ENCODE measurements at regions not wholly inside any gene's neighbourhood (a gene's known extent, or its start where the extent isn't known, plus 50 kb on each side); places are given as distances from the start of the nearest gene placed in this dataset.

- TF ChIP-seq Cebpa-rat (IDR thresholded peaks at IDR 0.05) = no peak
- no peaks in the 10 kb centered on the region for H3K27me3 ChIP-seq
- H3K36me3 ChIP-seq = no peaks in the 10 kb centered on the region
- H4K20me1 ChIP-seq = no peaks in the 10 kb centered on the region
- no peak overlapping the region for H3K9ac ChIP-seq
- no peak overlapping the region for H3K27ac ChIP-seq
- H3K4me2 ChIP-seq = no peak overlapping the region
- H3K4me1 ChIP-seq = peaks cover 0 to 5% (median 0%) of the 10 kb centered on the region in 10 experiments; a peak in 5 of 20 replicates
- no peak overlapping the region for H3K4me3 ChIP-seq
- peaks cover 12 to 18% (median 16%) of the 10 kb centered on the region in 11 experiments; a peak in 20 of 22 replicates for H3K9me3 ChIP-seq (replicated peaks in 1 of 11)
Observed at GRCh38 chr3:73120710-73121109, 59.3 kb downstream of the EBLN2 start.

GRCh38 chr3:73121669-73122331, 60.3 kb downstream of the EBLN2 start:
- Histone ChIP-seq H3K36me3 (no peaks in the 10 kb centered on the region), H3K9ac (no peak overlapping the region), H3K4me3 (no peak overlapping the region), H4K20me1 (no peaks in the 10 kb centered on the region), H3K4me1 (no peaks in the 10 kb centered on the region), H3K27me3 (no peaks in the 10 kb centered on the region), H3K27ac (no peak overlapping the region), H3K4me2 (no peak overlapping the region), H3K9me3 (replicated peaks in 1 of 11) (peaks cover 12 to 18% (median 16%) of the 10 kb centered on the region in 11 experiments; a peak in 20 of 22 replicates)
- TF ChIP-seq Cebpa-rat (IDR thresholded peaks at IDR 0.05) = no peak

GRCh38 chr3:73134034-73134433, 72.6 kb downstream of the EBLN2 start:
- peaks cover 0 to 5% (median 0%) of the 10 kb centered on the region in 11 experiments; a peak in 1 of 22 replicates for H3K36me3 ChIP-seq
- no peak overlapping the region for H3K4me2 ChIP-seq
- H3K4me1 ChIP-seq = no peaks in the 10 kb centered on the region
- no peak for TF ChIP-seq Cebpa-rat (IDR thresholded peaks at IDR 0.05)
- no peak overlapping the region for H3K4me3 ChIP-seq
- H4K20me1 ChIP-seq = no peaks in the 10 kb centered on the region
- peaks cover 18 to 28% (median 24%) of the 10 kb centered on the region in 11 experiments for H3K9me3 ChIP-seq (replicated peaks in 1 of 11)
- no peaks in the 10 kb centered on the region for H3K27me3 ChIP-seq
- no peak overlapping the region for H3K27ac ChIP-seq
- no peak overlapping the region for H3K9ac ChIP-seq

- Histone ChIP-seq H3K9me3 (replicated peaks in 1 of 11) (peaks cover 18 to 28% (median 24%) of the 10 kb centered on the region in 11 experiments), H3K36me3 (peaks cover 0 to 5% (median 0%) of the 10 kb centered on the region in 11 experiments; a peak in 1 of 22 replicates), H4K20me1 (no peaks in the 10 kb centered on the region), H3K4me2 (no peak overlapping the region), H3K27me3 (no peaks in the 10 kb centered on the region), H3K27ac (no peak overlapping the region), H3K9ac (no peak overlapping the region), H3K4me1 (peaks cover 0 to 6% (median 5%) of the 10 kb centered on the region in 10 experiments; a peak in 16 of 20 replicates), H3K4me3 (no peak overlapping the region)
- no peak for TF ChIP-seq Cebpa-rat (IDR thresholded peaks at IDR 0.05)
Observed at GRCh38 chr3:73136941-73137340, 75.5 kb downstream of the EBLN2 start.

GRCh38 chr3:73137736-73138403, 76.4 kb downstream of the EBLN2 start:
- no peaks in the 10 kb centered on the region; a peak in 1 of 22 replicates for H3K36me3 ChIP-seq
- peaks cover 11 to 20% (median 15%) of the 10 kb centered on the region in 11 experiments for H3K9me3 ChIP-seq (replicated peaks in 1 of 11)
- H3K4me3 ChIP-seq = no peak overlapping the region
- H4K20me1 ChIP-seq = no peaks in the 10 kb centered on the region
- no peak overlapping the region for H3K4me2 ChIP-seq
- no peak for TF ChIP-seq Cebpa-rat (IDR thresholded peaks at IDR 0.05)
- H3K9ac ChIP-seq = no peak overlapping the region
- H3K4me1 ChIP-seq = peaks cover 0 to 13% (median 11%) of the 10 kb centered on the region in 10 experiments; a peak in 16 of 20 replicates
- H3K27ac ChIP-seq = no peak overlapping the region
- H3K27me3 ChIP-seq = no peaks in the 10 kb centered on the region

- H3K4me2 ChIP-seq = no peak overlapping the region
- H3K4me1 ChIP-seq = peaks cover 7 to 29% (median 24%) of the 10 kb centered on the region in 10 experiments; a peak in 16 of 20 replicates
- H3K9me3 ChIP-seq (replicated peaks in 1 of 11) = no peaks in the 10 kb centered on the region
- no peak overlapping the region for H3K27ac ChIP-seq
- no peaks in the 10 kb centered on the region for H3K27me3 ChIP-seq
- H3K36me3 ChIP-seq = no peaks in the 10 kb centered on the region
- peaks cover 0 to 11% (median 0%) of the 10 kb centered on the region in 11 experiments; a peak in 1 of 22 replicates for H4K20me1 ChIP-seq
- no peak overlapping the region for H3K4me3 ChIP-seq
- TF ChIP-seq Cebpa-rat (IDR thresholded peaks at IDR 0.05) = no peak
- H3K9ac ChIP-seq = no peak overlapping the region
Observed at GRCh38 chr3:73140772-73141442, 79.4 kb downstream of the EBLN2 start.

- no peak for TF ChIP-seq Cebpa-rat (IDR thresholded peaks at IDR 0.05)
- no peaks in the 10 kb centered on the region for H3K9me3 ChIP-seq (replicated peaks in 1 of 11)
- no peaks in the 10 kb centered on the region for H3K36me3 ChIP-seq
Observed at GRCh38 chr3:73141525-73141924, 80.1 kb downstream of the EBLN2 start.

GRCh38 chr3:73143401-73143800, 81.9 kb downstream of the EBLN2 start:
- peaks cover 0 to 11% (median 0%) of the 10 kb centered on the region in 11 experiments; a peak in 1 of 22 replicates for H4K20me1 ChIP-seq
- H3K4me3 ChIP-seq = no peak overlapping the region
- no peak for TF ChIP-seq Cebpa-rat (IDR thresholded peaks at IDR 0.05)
- H3K9ac ChIP-seq = peak overlapping the region in 1 of 11 experiments; percentile 24; a peak in 1 of 22 replicates
- H3K4me1 ChIP-seq = peaks cover 7 to 29% (median 24%) of the 10 kb centered on the region in 10 experiments; a peak in 16 of 20 replicates
- no peaks in the 10 kb centered on the region for H3K27me3 ChIP-seq
- no peaks in the 10 kb centered on the region for H3K36me3 ChIP-seq
- peak overlapping the region in 7 of 11 experiments; percentile 6 to 35 (median 18); a peak in 7 of 22 replicates for H3K4me2 ChIP-seq
- no peaks in the 10 kb centered on the region for H3K9me3 ChIP-seq (replicated peaks in 1 of 11)
- no peak overlapping the region for H3K27ac ChIP-seq

More at GRCh38 chr3:73141525-73141924, 80.1 kb downstream of the EBLN2 start:
- no peak overlapping the region for H3K9ac ChIP-seq
- peaks cover 0 to 11% (median 0%) of the 10 kb centered on the region in 11 experiments; a peak in 1 of 22 replicates for H4K20me1 ChIP-seq
- peaks cover 7 to 29% (median 24%) of the 10 kb centered on the region in 10 experiments; a peak in 16 of 20 replicates for H3K4me1 ChIP-seq
- H3K27me3 ChIP-seq = no peaks in the 10 kb centered on the region
- H3K27ac ChIP-seq = no peak overlapping the region
- H3K4me3 ChIP-seq = no peak overlapping the region
- H3K4me2 ChIP-seq = peak overlapping the region in 9 of 11 experiments; percentile 23 to 74 (median 56); a peak in 17 of 22 replicates

Measured in BLaER1 treated with 17β-estradiol and CSF1 and Interleukin-3, amounts not matched to agents 10 nM and 100 nM (cell line).